ENCODE measurements at regions not wholly inside any gene's neighbourhood (a gene's known extent, or its start where the extent isn't known, plus 50 kb on each side); places are given as distances from the start of the nearest gene placed in this dataset.

DNA sequence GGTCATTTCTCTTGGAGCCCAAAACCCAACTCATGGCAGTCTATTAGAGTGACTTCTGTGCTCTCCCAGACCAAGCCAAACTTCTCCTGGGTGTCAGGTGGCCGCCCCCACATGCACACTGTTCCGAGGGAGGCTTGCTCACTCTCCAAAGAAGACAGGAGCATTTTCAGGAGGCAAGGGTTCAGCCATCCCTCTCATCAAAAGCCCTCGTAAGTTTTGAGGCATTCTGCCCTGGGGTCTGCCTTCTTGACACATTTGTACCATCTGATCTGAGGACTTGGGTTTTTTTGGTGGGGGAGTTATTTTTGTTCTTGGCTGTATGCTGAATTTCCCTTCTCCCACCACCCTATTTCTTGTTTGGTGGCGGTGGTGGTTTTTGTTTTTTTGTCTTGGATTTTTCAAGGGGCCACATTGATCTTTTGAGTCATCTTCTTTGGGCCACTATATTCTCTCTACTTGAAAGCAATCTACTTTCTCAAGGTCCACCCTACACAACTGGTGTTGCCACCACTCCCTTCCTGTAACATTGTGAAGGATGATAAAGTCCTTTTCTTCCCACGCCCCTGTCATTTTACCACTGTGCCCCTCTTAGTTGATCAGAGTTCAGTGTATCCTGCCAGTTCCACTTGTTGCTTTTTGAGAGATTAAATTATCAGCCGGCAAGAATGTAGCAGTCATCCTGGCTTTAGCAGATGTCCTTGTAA is 255.8 kb downstream of the CYP26B1 start:
- TF ChIP-seq, protein P1, sequence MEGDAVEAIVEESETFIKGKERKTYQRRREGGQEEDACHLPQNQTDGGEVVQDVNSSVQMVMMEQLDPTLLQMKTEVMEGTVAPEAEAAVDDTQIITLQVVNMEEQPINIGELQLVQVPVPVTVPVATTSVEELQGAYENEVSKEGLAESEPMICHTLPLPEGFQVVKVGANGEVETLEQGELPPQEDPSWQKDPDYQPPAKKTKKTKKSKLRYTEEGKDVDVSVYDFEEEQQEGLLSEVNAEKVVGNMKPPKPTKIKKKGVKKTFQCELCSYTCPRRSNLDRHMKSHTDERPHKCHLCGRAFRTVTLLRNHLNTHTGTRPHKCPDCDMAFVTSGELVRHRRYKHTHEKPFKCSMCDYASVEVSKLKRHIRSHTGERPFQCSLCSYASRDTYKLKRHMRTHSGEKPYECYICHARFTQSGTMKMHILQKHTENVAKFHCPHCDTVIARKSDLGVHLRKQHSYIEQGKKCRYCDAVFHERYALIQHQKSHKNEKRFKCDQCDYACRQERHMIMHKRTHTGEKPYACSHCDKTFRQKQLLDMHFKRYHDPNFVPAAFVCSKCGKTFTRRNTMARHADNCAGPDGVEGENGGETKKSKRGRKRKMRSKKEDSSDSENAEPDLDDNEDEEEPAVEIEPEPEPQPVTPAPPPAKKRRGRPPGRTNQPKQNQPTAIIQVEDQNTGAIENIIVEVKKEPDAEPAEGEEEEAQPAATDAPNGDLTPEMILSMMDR (IDR thresholded peaks at IDR 0.05; ENCODE audit: insufficient read depth, low read length, poor library complexity, severe bottlenecking) = no peak
- TF ChIP-seq EZH2phosphoT487 (conservative IDR thresholded peaks at IDR 0.05; ENCODE audit: low read length) = no peak
